KG1 (cell line): ENCODE measurements at regions not wholly inside any gene's neighbourhood (a gene's known extent, or its start where the extent isn't known, plus 50 kb on each side); places are given as distances from the start of the nearest gene placed in this dataset.
"Not testable (repeated sequence)": the region's sequence is repeated elsewhere in the genome, so short reads cannot be mapped to it uniquely, and the experiment has no call there.

Source experiments
- DNase-seq: peaks from one replicate; lab custom pipeline; 2025; lab: John Stamatoyannopoulos, UW

- DNase-seq: no peak
Observed at GRCh38 chr4:126742885-126743284, 889.9 kb upstream of the INTU start.

DNA sequence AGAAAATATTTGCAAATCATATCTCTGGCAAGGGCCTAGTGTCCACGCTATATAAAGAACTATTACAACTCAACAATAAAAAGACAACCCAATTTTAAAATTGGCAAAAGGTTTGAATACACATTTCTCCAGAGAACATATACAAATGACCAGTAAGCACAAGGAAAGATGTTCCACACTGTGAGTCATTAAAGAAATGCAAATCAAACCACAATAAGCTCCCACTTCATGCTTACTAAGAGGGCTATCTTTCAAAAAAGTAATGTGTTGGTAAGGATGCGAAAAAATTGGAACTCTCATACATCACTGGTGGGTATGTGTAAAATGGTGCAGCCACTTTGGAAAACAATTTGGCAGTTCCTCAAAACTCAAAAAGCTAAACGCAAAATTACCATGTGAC lies 884.0 kb upstream of the INTU start:
- no peak for DNase-seq

GRCh38 chr4:126750723-126751122 lies 882.0 kb upstream of the INTU start:
- DNase-seq: no peak

DNA sequence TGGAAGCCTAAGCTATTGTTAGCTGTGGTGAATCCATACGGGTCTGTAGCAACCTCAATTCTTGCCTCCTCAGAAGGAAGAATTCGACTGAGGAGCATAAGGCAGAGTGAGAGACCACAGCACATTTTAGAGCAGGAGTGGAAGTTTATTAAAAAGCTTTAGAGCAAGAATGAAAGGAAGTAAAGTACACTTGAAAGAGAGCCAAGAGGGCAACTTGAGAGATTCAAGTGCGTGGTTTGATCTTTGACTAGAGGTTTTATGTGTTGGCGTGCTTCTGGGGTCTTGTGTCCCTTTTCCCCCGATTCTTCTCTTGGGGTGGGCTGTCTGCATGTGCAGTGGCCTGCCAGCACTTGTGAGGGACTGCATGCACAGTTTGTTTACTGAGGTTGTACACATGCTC lies 880.6 kb upstream of the INTU start:
- DNase-seq: no peak

DNA sequence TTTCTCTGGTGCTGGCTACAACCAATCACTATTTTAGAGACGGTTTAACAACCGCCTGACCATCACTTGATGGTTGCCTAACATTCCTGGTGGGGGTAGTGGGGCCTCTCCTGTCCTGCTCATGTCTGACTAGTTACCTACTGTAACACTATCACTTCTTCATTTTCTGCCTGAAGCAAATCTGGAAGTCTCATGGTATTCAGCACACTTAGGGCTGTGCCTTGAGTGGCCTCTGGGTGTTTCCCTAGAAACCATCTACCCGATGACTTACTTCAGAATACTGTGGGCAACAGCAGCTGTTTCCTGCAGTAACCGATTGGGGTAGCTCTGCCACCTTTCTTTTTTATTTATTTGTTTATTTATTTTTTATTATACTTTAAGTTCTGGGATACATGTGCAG lies 880.1 kb upstream of the INTU start:
- DNase-seq: no peak

- DNase-seq: no peak
Observed at GRCh38 chr4:126753592-126753991, 879.2 kb upstream of the INTU start.

GRCh38 chr4:126755506-126755905 lies 877.3 kb upstream of the INTU start:
- no peak for DNase-seq

DNA sequence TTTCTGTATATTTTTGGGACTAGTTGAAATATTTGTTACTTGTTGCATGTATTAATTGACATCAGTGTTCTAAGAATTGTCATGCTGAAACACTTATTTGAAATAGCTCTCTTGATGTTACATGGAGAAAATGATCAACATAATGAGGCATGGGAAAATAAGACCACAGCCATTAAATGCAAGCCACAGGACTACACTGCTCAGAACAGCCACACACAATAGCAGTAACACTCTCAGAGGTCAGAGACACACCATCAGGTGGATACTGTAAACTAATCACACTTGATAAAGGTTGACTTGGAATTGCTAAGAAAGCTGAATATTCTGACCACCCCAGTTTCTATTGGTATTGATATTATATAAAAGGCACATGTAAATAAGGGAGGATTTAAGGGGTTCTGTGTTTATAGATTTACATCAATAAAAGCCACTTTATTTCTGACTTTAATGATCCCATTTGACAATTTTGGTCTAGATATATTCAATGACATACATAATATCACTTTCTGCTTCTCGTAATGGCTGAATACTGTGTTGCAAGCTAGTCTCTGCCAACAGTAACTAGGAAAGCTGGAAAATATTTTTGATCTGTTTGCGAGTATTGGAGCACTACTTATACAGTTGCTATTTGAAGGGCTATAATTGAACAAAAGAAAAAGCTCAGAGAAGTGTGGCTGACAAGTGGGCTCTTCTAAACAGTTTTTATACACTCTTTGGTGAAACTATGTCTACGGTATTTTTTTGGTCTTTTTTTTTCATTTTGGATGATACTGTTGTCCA lies 876.5 kb upstream of the INTU start:
- no peak for DNase-seq

DNA sequence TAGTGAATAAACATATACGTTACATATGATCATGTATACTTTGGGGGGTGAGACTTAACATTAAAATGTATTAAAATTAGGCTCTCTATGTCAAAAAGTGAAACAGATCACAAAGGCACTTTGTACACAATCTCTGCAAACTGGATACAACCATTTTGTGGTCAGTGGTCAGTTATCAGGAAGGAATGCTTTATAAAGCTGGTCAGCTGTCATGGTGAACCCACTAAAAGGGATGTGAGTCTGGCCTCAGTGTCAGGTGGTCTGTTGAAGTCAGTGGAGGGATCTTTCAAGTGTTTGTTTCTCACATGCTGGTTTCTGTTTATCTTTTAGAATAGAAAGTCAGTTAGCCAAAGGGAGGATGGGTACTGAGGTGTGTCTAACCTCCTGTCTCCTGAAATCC lies 875.5 kb upstream of the INTU start:
- DNase-seq: no peak

GRCh38 chr4:126758493-126758892 lies 874.3 kb upstream of the INTU start:
- DNase-seq: no peak

- no peak for DNase-seq
Observed at GRCh38 chr4:126761947-126762662, 870.7 kb upstream of the INTU start.

- no peak for DNase-seq
Observed at GRCh38 chr4:126762663-126763247, 870.0 kb upstream of the INTU start.

GRCh38 chr4:126766241-126766640 lies 866.5 kb upstream of the INTU start:
- no peak for DNase-seq

- no peak for DNase-seq
Observed at GRCh38 chr4:126768338-126768737, 864.4 kb upstream of the INTU start.

GRCh38 chr4:126770811-126771553 lies 861.8 kb upstream of the INTU start:
- DNase-seq: not testable (repeated sequence)

DNA sequence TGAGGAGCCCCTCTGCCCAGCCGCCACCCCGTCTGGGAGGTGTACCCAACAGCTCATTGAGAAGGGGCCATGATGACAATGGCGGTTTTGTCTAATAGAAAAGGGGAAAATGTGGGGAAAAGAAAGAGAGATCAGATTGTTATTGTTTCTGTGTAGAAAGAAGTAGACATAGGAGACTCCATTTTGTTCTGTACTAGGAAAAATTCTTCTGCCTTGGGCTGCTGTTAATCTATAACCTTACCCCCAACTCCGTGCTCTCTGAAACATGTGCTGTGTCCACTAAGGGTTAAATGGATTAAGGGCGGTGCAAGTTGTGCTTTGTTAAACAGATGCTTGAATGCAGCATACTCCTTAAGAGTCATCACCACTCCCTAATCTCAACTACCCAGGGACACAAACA lies 861.1 kb upstream of the INTU start:
- not testable (repeated sequence) for DNase-seq

- DNase-seq: no peak
Observed at GRCh38 chr4:126772662-126773061, 860.1 kb upstream of the INTU start.

GRCh38 chr4:126775485-126776106 lies 857.2 kb upstream of the INTU start:
- no peak for DNase-seq

DNA sequence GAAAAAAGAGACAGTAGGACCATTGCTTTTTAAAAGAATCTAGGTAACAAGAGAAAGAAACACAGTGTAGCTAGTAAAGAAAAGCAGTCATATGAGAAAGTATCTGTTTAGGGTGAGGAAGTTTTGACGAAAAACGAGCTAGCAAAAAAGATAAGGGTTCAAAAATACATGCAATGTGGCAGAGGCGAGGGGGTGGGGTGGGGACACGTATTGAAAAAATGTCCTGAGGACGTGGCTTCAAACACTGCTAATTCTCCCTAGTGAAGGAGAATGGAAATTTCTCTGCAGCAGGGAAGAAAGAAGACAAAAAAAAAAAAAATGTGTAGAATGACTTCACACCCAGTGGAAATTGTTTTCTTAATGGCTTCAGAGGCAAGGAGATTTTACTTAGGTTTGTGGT lies 856.4 kb upstream of the INTU start:
- DNase-seq: no peak

DNA sequence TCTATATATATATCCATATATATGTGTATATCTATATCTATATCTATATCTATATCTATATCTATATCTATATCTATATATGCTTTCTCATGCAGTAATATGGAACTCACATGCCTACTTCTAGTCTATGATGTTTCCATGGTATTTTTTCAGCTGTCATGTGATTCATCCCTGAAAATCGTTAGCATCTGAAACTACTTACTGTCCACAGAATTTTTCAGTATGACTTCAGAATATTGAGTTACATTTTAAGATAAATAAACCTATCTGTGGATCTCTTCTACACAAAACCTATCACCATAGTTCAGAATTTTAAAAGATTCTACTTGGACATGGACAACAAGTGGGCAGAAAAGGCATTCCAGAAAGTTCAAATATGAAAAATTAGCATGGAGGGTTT lies 855.1 kb upstream of the INTU start:
- no peak for DNase-seq

GRCh38 chr4:126778348-126778747 lies 854.4 kb upstream of the INTU start:
- no peak for DNase-seq

DNA sequence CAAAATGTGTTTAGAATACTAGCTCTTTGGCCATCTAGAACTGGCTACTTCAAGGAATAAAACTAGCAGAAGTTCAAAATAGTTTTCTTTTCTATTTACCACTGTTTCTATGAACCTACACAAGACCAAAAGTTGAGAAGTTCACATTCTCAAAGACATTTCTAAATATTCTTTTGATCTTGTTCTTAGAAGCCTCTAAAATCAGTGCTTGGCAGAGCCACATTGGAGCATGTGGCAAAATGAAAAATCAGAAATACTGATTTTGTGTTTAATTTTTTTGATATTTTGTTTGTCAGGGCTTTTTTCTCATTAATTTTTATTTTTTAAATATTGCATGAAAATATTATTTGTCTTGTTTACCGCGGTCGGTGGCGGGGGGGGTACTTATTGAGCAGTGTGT lies 853.8 kb upstream of the INTU start:
- DNase-seq: no peak
